GM23338 (cell line): ENCODE measurements at regions not wholly inside any gene's neighbourhood (a gene's known extent, or its start where the extent isn't known, plus 50 kb on each side); places are given as distances from the start of the nearest gene placed in this dataset.

Experiments
- ATAC-seq: fragments of 200-7000 bp; cut with Tn5 transposase; 3 replicates; pipeline ENCODE4 v1.9.1; 2020
- DNase-seq: peaks from one replicate; pipeline ENCODE4 v3.0.0-alpha.2; 2015; ENCODE audit warnings: low spot score
- H2AFZ ChIP-seq: fragments of 200-600 bp; sonication (generic); 2 replicates; pipeline ENCODE4 v1.8.0; 2016; ENCODE audit warnings: antibody characterized with exemption, mild to moderate bottlenecking, moderate library complexity
- H3F3A ChIP-seq: fragments of 200-600 bp; sonication (generic); replicated peaks from 2 replicates; pipeline ENCODE4 v1.8.0; 2017; ENCODE audit warnings: antibody characterized with exemption, mixed run types, low read depth
- H3K27ac ChIP-seq: fragments of 200-600 bp; sonication (generic); 2 replicates; pipeline ENCODE4 v1.6.1; 2016; ENCODE audit warnings: low read depth
- H3K27me3 ChIP-seq: fragments of 200-600 bp; sonication (generic); 2 replicates; pipeline ENCODE4 v1.8.0; 2016; ENCODE audit warnings: mild to moderate bottlenecking, mixed run types, moderate library complexity; ENCODE audit not compliant: insufficient read depth
- H3K36me3 ChIP-seq: fragments of 200-600 bp; sonication (generic); 2 replicates; pipeline ENCODE4 v1.8.0; 2016; ENCODE audit warnings: mild to moderate bottlenecking; ENCODE audit not compliant: insufficient read depth
- H3K4me1 ChIP-seq: fragments of 200-600 bp; sonication (generic); 2 replicates; pipeline ENCODE4 v1.8.0; 2016; ENCODE audit warnings: mild to moderate bottlenecking, moderate library complexity; ENCODE audit not compliant: insufficient read depth
- H3K4me2 ChIP-seq: fragments of 200-600 bp; sonication (generic); 2 replicates; pipeline ENCODE4 v1.7.1; 2017; ENCODE audit warnings: mixed run types
- H3K4me3 ChIP-seq: fragments of 200-600 bp; sonication (generic); 2 replicates; pipeline ENCODE4 v1.6.1; 2016; ENCODE audit warnings: mixed run types
- H3K79me2 ChIP-seq: fragments of 200-600 bp; sonication (generic); replicated peaks from 2 replicates; pipeline ENCODE4 v1.8.0; 2017; ENCODE audit warnings: mild to moderate bottlenecking; ENCODE audit not compliant: insufficient read depth
- H3K9me2 ChIP-seq: fragments of 200-600 bp; sonication (generic); 2 replicates; pipeline ENCODE4 v1.8.0; 2017; ENCODE audit not compliant: insufficient read depth
- H4K20me1 ChIP-seq: fragments of 200-600 bp; sonication (generic); replicated peaks from 2 replicates; pipeline ENCODE4 v1.8.0; 2017; ENCODE audit warnings: mild to moderate bottlenecking; ENCODE audit not compliant: insufficient read depth
- H3K27ac Mint-ChIP-seq: 2 replicates; pipeline ENCODE4 v1.8.0; 2020; ENCODE audit warnings: inconsistent platforms, mild to moderate bottlenecking, moderate library complexity, mixed read lengths
- H3K27me3 Mint-ChIP-seq: 3 replicates; pipeline ENCODE4 v1.8.0; 2022; ENCODE audit warnings: low read depth, mild to moderate bottlenecking, moderate library complexity, mixed read lengths, inconsistent platforms; ENCODE audit not compliant: insufficient read depth, poor library complexity
- H3K36me3 Mint-ChIP-seq: 3 replicates; pipeline ENCODE4 v1.8.0; 2021; ENCODE audit warnings: low read depth, mild to moderate bottlenecking, inconsistent platforms, moderate library complexity, mixed read lengths
- H3K4me1 Mint-ChIP-seq: 3 replicates; pipeline ENCODE4 v1.8.0; 2020; ENCODE audit warnings: mild to moderate bottlenecking, inconsistent platforms, mixed read lengths
- H3K4me3 Mint-ChIP-seq: 3 replicates; pipeline ENCODE4 v1.8.0; 2021; ENCODE audit warnings: moderate library complexity, mild to moderate bottlenecking, inconsistent platforms, mixed read lengths
- H3K9me3 Mint-ChIP-seq: 3 replicates; pipeline ENCODE4 v1.8.0; 2020; ENCODE audit warnings: moderate library complexity, mild to moderate bottlenecking, inconsistent platforms, mixed read lengths
- CTCF ChIP-seq, 2 experiments: fragments of 200-600 bp in 1 of 2; sonication (generic) in 1 of 2; conservative IDR thresholded peaks; 2 replicates each; pipeline versions ENCODE4 v1.5.1 to v1.6.1; 2016 to 2017; ENCODE audit warnings: antibody characterized with exemption in 2 of 2, low read depth in 2 of 2, mild to moderate bottlenecking in 2 of 2, moderate library complexity in 1 of 2
- EZH2phosphoT487 ChIP-seq: fragments of 200-600 bp; sonication (generic); IDR thresholded peaks from one replicate; pipeline ENCODE4 v1.8.1; 2018; ENCODE audit warnings: antibody characterized with exemption; ENCODE audit not compliant: unreplicated experiment
- STAT1 ChIP-seq: IDR thresholded peaks from one replicate; pipeline ENCODE4 v1.6.1; 2016; ENCODE audit warnings: antibody characterized with exemption; ENCODE audit not compliant: unreplicated experiment
- ZNF331 ChIP-seq: fragments of 250-450 bp; sonication (Bioruptor Pico); IDR thresholded peaks from 2 replicates; pipeline ENCODE4 v1.5.0; 2020; ENCODE audit warnings: low read depth, mild to moderate bottlenecking, moderate library complexity
- TF ChIP-seq, protein P1 (sequence below): IDR thresholded peaks from one replicate; pipeline ENCODE4 v1.6.1; 2018; ENCODE audit warnings: antibody characterized with exemption; ENCODE audit not compliant: unreplicated experiment
- TF ChIP-seq, protein P2 (sequence below): IDR thresholded peaks from 2 replicates; pipeline ENCODE4 v1.6.1; 2016; ENCODE audit warnings: antibody characterized with exemption

DNA sequence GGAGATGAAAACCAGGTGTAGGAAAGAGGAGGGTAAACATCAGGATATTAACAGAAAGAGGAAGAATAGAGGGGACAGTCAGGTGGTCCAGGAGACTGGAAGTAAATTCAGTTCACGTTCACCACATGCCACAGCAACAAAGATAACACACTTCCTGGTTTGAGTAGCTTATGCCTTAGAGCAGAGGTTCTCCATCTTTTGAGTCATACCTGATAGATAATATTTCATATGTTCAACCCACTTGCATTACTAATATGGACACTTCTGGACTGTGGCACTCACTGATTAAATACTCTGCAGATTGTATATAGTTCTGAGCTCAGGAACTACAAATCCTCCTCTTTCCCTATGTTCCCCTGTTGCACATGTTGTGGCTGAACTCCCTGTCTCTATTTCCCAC lies 179.9 kb upstream of the NR3C1 start (continued):
- TF ChIP-seq CTCF (conservative IDR thresholded peaks at IDR 0.05; ENCODE audit: low read depth in 2 of 2) (no peak), ZNF331 (CRISPR knock-in tag) (no peak), STAT1 (no peak)
- TF ChIP-seq, protein P1, sequence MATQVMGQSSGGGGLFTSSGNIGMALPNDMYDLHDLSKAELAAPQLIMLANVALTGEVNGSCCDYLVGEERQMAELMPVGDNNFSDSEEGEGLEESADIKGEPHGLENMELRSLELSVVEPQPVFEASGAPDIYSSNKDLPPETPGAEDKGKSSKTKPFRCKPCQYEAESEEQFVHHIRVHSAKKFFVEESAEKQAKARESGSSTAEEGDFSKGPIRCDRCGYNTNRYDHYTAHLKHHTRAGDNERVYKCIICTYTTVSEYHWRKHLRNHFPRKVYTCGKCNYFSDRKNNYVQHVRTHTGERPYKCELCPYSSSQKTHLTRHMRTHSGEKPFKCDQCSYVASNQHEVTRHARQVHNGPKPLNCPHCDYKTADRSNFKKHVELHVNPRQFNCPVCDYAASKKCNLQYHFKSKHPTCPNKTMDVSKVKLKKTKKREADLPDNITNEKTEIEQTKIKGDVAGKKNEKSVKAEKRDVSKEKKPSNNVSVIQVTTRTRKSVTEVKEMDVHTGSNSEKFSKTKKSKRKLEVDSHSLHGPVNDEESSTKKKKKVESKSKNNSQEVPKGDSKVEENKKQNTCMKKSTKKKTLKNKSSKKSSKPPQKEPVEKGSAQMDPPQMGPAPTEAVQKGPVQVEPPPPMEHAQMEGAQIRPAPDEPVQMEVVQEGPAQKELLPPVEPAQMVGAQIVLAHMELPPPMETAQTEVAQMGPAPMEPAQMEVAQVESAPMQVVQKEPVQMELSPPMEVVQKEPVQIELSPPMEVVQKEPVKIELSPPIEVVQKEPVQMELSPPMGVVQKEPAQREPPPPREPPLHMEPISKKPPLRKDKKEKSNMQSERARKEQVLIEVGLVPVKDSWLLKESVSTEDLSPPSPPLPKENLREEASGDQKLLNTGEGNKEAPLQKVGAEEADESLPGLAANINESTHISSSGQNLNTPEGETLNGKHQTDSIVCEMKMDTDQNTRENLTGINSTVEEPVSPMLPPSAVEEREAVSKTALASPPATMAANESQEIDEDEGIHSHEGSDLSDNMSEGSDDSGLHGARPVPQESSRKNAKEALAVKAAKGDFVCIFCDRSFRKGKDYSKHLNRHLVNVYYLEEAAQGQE: no peak
- TF ChIP-seq, protein P2, sequence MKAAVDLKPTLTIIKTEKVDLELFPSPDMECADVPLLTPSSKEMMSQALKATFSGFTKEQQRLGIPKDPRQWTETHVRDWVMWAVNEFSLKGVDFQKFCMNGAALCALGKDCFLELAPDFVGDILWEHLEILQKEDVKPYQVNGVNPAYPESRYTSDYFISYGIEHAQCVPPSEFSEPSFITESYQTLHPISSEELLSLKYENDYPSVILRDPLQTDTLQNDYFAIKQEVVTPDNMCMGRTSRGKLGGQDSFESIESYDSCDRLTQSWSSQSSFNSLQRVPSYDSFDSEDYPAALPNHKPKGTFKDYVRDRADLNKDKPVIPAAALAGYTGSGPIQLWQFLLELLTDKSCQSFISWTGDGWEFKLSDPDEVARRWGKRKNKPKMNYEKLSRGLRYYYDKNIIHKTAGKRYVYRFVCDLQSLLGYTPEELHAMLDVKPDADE: no peak

DNA sequence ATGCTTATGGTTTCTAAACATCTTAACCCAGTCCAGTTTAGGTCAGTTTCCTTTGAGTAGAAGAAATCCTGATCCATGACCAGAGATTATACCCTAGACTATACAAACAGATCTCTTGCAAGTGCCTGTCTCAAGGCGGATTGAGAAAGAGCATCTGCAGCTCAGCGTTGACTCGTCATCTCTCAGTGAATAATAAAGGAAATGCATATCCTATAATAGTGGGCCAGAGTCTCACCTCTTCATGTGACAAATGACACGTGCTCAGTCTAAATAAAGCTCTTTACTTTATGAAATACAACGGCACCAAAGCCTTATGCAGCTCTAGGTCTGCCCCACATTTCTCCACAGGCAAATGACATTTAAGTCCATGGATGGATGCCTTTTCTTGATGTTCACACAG lies 179.4 kb upstream of the NR3C1 start:
- Histone ChIP-seq H3K4me3 (no peak overlapping the region), H2AFZ (no peak overlapping the region), H3K4me2 (no peak overlapping the region), H3F3A (no peaks in the 10 kb centered on the region), H3K4me1 (no peaks in the 10 kb centered on the region), H3K79me2 (no peaks in the 10 kb centered on the region), H3K27me3 (no peaks in the 10 kb centered on the region), H4K20me1 (no peaks in the 10 kb centered on the region), H3K9me2 (no peaks in the 10 kb centered on the region), H3K36me3 (no peaks in the 10 kb centered on the region), H3K27ac (no peak overlapping the region)
- H3K4me1 Mint-ChIP-seq: peaks cover 24% of the 10 kb centered on the region; the same call in 2 of the 3 replicates
- no peak overlapping the region for H3K4me3 Mint-ChIP-seq
- DNase-seq: no peak
- H3K27me3 Mint-ChIP-seq: peaks cover 2% of the 10 kb centered on the region
- no peak overlapping the region for H3K27ac Mint-ChIP-seq
- ATAC-seq: no peak
- H3K9me3 Mint-ChIP-seq: no peaks in the 10 kb centered on the region
- H3K36me3 Mint-ChIP-seq: no peaks in the 10 kb centered on the region
- TF ChIP-seq EZH2phosphoT487 (no peak), CTCF (conservative IDR thresholded peaks at IDR 0.05; ENCODE audit: low read depth in 2 of 2) (no peak), ZNF331 (CRISPR knock-in tag) (no peak), STAT1 (no peak)
